ENCODE measurements at regions not wholly inside any gene's neighbourhood (a gene's known extent, or its start where the extent isn't known, plus 50 kb on each side); places are given as distances from the start of the nearest gene placed in this dataset.

- TF ChIP-seq ASH2L (IDR thresholded peaks at IDR 0.05; ENCODE audit: low read length) (no peak), RBBP5 (IDR thresholded peaks at IDR 0.05; ENCODE audit: borderline replicate concordance, low read depth, low read length) (no peak), RFX5 (IDR thresholded peaks at IDR 0.05; ENCODE audit: borderline replicate concordance, low read depth, low read length) (no peak)
These were observed 531.0 kb upstream of the ZFP42 start (continued) for GRCh38 chr4:187464573-187464972.

Measured in H1 (cell line).